Activated CD4-positive, alpha-beta T cell treated with anti-CD3 and anti-CD28 coated beads, Interleukin-2, amount 10 ng/mL, durations not matched to agents 24 days and 14 days (primary cell): ENCODE measurements at regions not wholly inside any gene's neighbourhood (a gene's known extent, or its start where the extent isn't known, plus 50 kb on each side); places are given as distances from the start of the nearest gene placed in this dataset.
"Not testable (repeated sequence)": the region's sequence is repeated elsewhere in the genome, so short reads cannot be mapped to it uniquely, and the experiment has no call there.

Experiments
- DNase-seq: peaks from one replicate; pipeline ENCODE4 v3.0.0; 2022
- H3K27ac Mint-ChIP-seq: one replicate; pipeline ENCODE4 v1.8.0; 2022; ENCODE audit warnings: mild to moderate bottlenecking, mixed read lengths
- H3K27me3 Mint-ChIP-seq: one replicate; pipeline ENCODE4 v1.8.0; 2022; ENCODE audit warnings: mixed read lengths
- H3K36me3 Mint-ChIP-seq: one replicate; pipeline ENCODE4 v1.8.0; 2022; ENCODE audit warnings: low read depth, mild to moderate bottlenecking, mixed read lengths
- H3K4me1 Mint-ChIP-seq: one replicate; pipeline ENCODE4 v1.8.0; 2021; ENCODE audit warnings: mixed read lengths
- H3K4me3 Mint-ChIP-seq: one replicate; pipeline ENCODE4 v1.8.0; 2022; ENCODE audit warnings: mild to moderate bottlenecking, moderate library complexity, mixed read lengths
- H3K9me3 Mint-ChIP-seq: one replicate; pipeline ENCODE4 v1.8.0; 2021; ENCODE audit warnings: mixed read lengths
- intact Hi-C: fragments of 100-400 bp; cut with micrococcal nuclease; formaldehyde crosslinking; loops from one replicate; pipeline ENCODE4 v1.15.1; 2023

DNA sequence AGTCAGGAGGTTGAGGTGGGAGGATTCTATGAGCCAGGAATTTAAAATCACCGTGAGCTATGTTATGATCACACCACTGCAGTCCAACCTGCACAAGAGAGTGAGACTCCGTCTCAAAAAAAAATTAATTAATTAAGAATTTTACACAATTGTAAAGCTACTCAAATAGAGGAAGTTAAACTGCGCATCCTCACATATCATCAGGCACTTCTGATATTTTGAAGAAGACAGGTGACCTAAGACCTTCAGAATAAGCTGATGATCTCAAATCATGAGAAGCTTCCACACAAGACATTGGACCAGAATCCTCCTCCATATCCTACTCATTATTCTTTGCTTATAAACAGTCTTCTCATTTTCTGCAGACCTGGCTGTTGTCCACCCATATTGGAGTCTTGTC lies 800.9 kb downstream of the TMEM121 start:
- Mint-ChIP-seq H3K9me3 (no peaks in the 10 kb centered on the region), H3K4me3 (no peak overlapping the region), H3K4me1 (no peaks in the 10 kb centered on the region), H3K36me3 (no peaks in the 10 kb centered on the region), H3K27ac (no peak overlapping the region), H3K27me3 (peaks cover 31% of the 10 kb centered on the region)
- intact Hi-C loops: loop anchor here (1.0 kb wide), 1 partner anchor 24 kb away; no protein-coding TSS in a partner anchor
- peak; percentile 44 for DNase-seq

DNA sequence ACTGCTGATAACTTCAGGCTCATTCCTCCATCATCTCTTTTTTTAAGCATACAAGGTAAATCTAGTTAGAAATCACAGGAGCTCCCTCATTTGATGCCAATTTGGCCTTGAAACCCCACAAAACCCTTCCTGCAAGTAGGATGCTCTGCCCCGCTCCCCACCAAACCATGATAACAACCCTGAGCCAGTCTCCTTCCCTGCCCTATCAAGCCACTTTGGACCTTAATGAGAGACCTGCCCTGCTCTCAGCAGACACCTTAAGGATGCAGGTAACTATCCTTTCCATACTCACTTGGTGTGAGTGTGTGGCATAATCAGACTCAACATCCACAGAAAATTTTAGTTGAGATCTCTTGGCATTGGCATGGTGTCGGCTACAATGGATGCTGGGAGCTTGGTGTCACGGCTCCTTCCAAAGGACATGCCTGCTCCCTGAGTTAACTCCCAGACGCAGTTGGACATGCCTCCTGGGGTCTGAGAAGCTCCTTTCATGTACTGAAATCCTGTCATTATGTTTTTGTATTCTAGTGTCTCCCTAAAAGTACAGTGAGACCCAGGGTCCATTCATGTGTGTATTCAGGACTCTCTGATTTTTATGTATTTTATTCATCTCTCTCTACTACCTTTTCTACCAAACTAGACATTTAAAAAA lies 801.4 kb downstream of the TMEM121 start:
- not testable (repeated sequence) for H3K27ac Mint-ChIP-seq, H3K36me3 Mint-ChIP-seq, H3K9me3 Mint-ChIP-seq, H3K4me1 Mint-ChIP-seq, H3K4me3 Mint-ChIP-seq
- intact Hi-C loops: loop anchor here (1.0 kb wide), 1 partner anchor 23 kb away; no protein-coding TSS in a partner anchor
- H3K27me3 Mint-ChIP-seq: peaks cover 30% of the 10 kb centered on the region
- DNase-seq: peak; percentile 54

DNA sequence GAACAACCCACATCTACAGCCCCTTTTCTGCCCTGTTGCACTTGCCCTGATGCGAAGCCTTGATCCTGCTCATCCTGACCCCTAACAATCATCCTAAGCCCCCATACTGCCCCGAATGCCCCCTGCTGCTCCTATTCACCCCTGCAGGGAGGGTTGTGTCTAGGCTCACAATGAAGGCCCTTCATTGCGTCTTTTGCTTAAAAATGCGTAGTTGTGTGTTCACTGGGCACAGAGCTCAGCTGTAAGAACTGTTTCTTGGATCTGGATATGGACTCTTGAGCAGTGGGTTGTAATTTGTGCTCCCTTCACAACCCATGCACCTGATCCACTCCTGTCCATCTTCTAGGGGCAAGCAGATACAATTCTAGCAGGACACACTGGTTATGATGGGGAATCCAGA lies 802.9 kb downstream of the TMEM121 start:
- H3K9me3 Mint-ChIP-seq, H3K36me3 Mint-ChIP-seq, H3K4me1 Mint-ChIP-seq, intact Hi-C loops, H3K4me3 Mint-ChIP-seq, H3K27ac Mint-ChIP-seq: not testable (repeated sequence)
- peak; percentile 37 for DNase-seq
- H3K27me3 Mint-ChIP-seq: peaks cover 39% of the 10 kb centered on the region

DNA sequence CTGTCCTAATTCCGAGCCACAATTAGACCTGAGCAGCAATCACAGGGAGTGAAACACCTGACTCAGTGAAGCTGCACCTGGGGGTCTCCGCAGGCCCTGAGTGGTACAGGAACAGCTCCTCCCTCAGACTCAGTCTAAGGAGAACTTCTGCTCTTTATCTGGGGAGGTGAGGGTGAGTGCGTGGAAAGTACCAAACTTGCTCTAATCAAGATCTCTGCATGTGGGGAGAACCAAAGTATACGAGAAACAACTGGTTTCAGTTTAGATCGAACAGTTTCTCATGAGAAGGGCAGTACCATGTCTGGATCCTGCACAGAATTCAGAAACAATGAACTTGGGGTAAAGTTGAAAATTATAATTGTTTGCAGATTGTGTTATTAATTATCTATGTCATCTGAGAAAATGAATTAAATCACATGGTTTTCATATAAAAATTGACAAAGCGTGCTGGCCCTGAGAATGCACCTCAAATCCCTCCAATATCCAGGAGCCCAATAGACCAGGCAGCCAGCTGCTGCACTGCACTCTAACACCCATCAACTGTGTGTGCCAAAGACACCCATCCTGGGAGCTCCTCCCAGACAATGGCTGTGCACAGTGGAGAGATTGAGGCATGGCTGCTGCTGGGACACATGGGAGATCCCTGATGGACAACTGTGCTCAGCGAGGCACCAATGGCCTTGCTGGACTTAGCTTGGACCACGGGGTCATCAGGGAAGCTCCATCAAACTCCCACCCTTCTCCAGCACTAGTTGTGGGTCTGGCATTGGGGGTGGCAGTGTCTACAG lies 803.8 kb downstream of the TMEM121 start:
- peaks cover 39% of the 10 kb centered on the region for H3K27me3 Mint-ChIP-seq
- H3K27ac Mint-ChIP-seq, intact Hi-C loops, H3K9me3 Mint-ChIP-seq, H3K36me3 Mint-ChIP-seq, H3K4me1 Mint-ChIP-seq, H3K4me3 Mint-ChIP-seq, DNase-seq: not testable (repeated sequence)

- peak; percentile 95 for DNase-seq
- H3K4me3 Mint-ChIP-seq, intact Hi-C loops, H3K9me3 Mint-ChIP-seq, H3K4me1 Mint-ChIP-seq, H3K36me3 Mint-ChIP-seq, H3K27ac Mint-ChIP-seq: not testable (repeated sequence)
- peaks cover 20% of the 10 kb centered on the region for H3K27me3 Mint-ChIP-seq
These were observed 808.2 kb downstream of the TMEM121 start for GRCh38 chr14:106334428-106335109.

DNA sequence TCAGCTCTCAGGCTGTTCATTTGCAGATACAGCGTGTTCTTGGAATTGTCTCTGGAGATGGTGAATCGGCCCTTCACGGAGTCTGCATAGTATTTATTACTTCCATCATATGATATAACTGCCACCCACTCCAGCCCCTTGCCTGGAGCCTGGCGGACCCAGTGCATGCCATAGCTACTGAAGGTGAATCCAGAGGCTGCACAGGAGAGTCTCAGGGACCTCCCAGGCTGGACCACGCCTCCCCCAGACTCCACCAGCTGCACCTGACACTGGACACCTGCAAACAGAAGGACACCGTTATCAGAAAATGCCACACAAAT lies 808.7 kb downstream of the TMEM121 start:
- peaks cover 22% of the 10 kb centered on the region for H3K27me3 Mint-ChIP-seq

GRCh38 chr14:106338775-106339174 lies 812.4 kb downstream of the TMEM121 start:
- H3K36me3 Mint-ChIP-seq, H3K9me3 Mint-ChIP-seq, H3K4me3 Mint-ChIP-seq, H3K4me1 Mint-ChIP-seq, intact Hi-C loops, H3K27ac Mint-ChIP-seq: not testable (repeated sequence)
- DNase-seq: peak; percentile 47
- peaks cover 21% of the 10 kb centered on the region for H3K27me3 Mint-ChIP-seq

More for the DNA sequence above, 808.7 kb downstream of the TMEM121 start:
- DNase-seq, H3K36me3 Mint-ChIP-seq, H3K4me3 Mint-ChIP-seq, H3K9me3 Mint-ChIP-seq, H3K27ac Mint-ChIP-seq, intact Hi-C loops, H3K4me1 Mint-ChIP-seq: not testable (repeated sequence)

GRCh38 chr14:106340658-106341057 lies 814.3 kb downstream of the TMEM121 start:
- H3K27me3 Mint-ChIP-seq: peaks cover 27% of the 10 kb centered on the region
- H3K9me3 Mint-ChIP-seq, H3K4me3 Mint-ChIP-seq, H3K4me1 Mint-ChIP-seq, H3K27ac Mint-ChIP-seq, intact Hi-C loops, H3K36me3 Mint-ChIP-seq: not testable (repeated sequence)
- peak; percentile 47 for DNase-seq

DNA sequence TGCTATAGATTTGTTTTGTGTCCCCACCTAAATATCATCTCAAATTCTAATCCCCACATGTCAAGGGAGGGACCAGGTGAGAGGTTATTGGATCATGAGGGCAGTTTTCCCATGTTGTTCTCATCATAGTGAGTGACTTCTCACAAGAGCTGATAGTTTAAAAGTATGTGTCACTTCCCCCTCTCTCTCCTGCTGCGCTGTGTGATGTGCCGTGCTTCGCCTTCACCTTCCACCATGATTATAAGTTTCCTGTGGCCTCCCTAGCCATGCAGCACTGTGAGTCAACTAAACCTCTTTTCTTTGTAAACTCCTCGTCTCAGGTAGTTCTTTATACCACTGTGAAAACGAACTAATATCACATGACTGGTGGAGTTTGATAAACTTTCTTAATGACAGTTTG lies 814.8 kb downstream of the TMEM121 start:
- H3K4me1 Mint-ChIP-seq, H3K36me3 Mint-ChIP-seq, H3K4me3 Mint-ChIP-seq, H3K9me3 Mint-ChIP-seq, intact Hi-C loops, H3K27ac Mint-ChIP-seq: not testable (repeated sequence)
- peak; percentile 55 for DNase-seq
- peaks cover 31% of the 10 kb centered on the region for H3K27me3 Mint-ChIP-seq

DNA sequence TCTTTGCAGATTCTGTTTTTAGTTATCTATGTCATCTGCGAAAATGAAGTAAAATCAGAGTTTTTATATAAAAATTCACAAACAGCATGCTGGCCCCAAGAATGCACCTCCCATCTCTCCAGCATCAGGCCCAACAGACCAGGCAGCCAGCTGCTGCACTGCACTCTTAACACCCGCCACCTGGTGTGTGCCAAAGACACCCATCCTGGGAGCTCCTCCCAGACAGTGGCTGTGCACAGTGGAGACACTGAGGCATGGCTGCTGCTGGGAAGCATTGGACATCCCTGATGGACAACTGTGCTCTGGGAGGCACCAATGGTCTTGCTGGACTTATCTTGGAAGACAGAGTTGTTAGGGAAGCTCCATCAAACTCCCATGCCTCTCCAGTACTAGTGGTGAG lies 817.2 kb downstream of the TMEM121 start:
- Mint-ChIP-seq H3K4me1 (no peaks in the 10 kb centered on the region), H3K4me3 (no peak overlapping the region), H3K9me3 (no peaks in the 10 kb centered on the region), H3K36me3 (no peaks in the 10 kb centered on the region), H3K27ac (no peak overlapping the region), H3K27me3 (peaks cover 40% of the 10 kb centered on the region)
- intact Hi-C loops: no loop called here
- DNase-seq: peak; percentile 55

DNA sequence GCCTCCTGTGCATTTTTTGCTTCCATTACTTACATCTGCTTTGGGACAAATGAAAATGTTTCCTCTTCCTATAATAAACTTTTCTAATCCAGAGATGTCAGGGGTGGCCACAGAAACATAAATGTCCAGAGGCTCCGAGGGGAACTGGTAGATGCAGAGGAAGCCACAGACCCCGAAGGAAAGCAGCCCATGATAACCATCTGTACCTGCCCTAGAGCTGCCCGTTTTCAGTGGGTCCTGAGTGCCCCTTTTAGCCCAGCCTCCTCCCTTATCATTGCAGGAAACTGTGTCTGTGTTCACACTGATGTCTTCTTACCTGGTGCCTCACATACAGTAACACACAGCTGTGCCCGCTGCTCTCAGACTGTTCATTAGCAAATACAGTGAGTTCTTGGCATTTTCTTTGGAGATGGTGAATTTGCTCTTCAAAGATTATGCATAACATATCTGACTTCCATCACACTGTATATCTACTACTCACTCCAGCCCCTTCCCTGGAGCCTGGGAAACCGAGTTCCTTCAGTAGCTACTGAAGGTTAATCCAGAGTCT lies 817.8 kb downstream of the TMEM121 start:
- peak; percentile 54 for DNase-seq
- H3K4me3 Mint-ChIP-seq, H3K9me3 Mint-ChIP-seq, H3K4me1 Mint-ChIP-seq, H3K27ac Mint-ChIP-seq, H3K36me3 Mint-ChIP-seq, intact Hi-C loops: not testable (repeated sequence)
- peaks cover 40% of the 10 kb centered on the region for H3K27me3 Mint-ChIP-seq

DNA sequence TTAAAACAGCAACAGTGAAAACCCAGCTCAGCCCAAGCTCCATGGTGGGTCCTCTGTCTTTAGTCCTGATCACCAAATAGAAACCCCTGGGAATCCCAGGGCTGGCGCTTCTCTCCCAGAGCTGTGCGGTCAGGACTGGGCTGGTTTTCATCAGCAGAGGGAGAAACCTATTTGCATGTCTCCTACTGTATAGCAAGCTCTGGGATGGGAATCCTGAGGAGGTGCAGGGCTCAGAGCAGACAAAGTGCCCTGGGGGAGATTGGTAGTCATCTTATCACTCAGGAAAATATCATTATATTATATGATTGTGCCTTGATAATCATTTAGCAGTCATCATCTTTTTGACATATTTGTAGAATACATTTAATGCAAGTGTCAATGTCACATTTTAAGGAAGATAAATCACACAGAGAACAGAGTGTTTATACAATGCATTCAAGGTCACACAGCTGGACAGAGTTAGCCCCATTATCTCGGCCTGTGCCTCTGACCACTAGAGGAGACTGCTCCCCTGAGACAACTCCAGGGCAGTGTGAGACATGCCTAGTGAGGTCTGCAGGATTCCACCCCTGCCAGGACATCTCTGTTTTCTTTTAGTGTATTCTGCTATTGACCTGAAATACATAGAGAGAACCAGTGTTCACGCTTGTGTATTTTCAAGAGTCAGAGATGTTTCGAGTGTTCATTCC lies 818.6 kb downstream of the TMEM121 start:
- H3K27ac Mint-ChIP-seq, H3K36me3 Mint-ChIP-seq, H3K4me1 Mint-ChIP-seq, H3K4me3 Mint-ChIP-seq, H3K9me3 Mint-ChIP-seq, intact Hi-C loops: not testable (repeated sequence)
- DNase-seq: peak; percentile 56
- peaks cover 40% of the 10 kb centered on the region for H3K27me3 Mint-ChIP-seq

DNA sequence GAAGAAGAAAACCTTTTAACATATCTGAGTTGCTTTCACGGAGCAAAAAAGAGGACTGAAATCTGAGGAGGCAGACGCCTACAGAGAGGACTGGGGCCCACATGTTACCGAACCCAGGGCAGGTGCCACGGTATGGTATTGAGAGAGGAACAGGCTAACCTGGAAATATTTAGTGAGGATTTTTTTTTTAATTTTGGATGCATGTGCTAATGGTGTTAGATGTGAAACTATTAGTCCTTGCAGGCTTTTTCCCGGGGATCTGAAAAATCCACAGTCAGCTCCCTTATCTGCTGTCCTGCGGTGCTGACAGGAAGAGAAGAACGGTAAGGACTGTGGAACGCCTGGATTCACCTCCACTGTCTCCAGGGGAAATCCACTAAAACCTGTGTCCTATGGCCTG lies 819.7 kb downstream of the TMEM121 start:
- H3K9me3 Mint-ChIP-seq: no peaks in the 10 kb centered on the region
- intact Hi-C loops: no loop called here
- no peak for DNase-seq
- H3K4me3 Mint-ChIP-seq: no peak overlapping the region
- H3K27ac Mint-ChIP-seq: no peak overlapping the region
- peaks cover 39% of the 10 kb centered on the region for H3K27me3 Mint-ChIP-seq
- H3K4me1 Mint-ChIP-seq: peaks cover 2% of the 10 kb centered on the region
- H3K36me3 Mint-ChIP-seq: no peaks in the 10 kb centered on the region
